Transverse colon (tissue), 4 donors: ENCODE measurements at regions not wholly inside any gene's neighbourhood (a gene's known extent, or its start where the extent isn't known, plus 50 kb on each side); places are given as distances from the start of the nearest gene placed in this dataset.
"Not testable (repeated sequence)": the region's sequence is repeated elsewhere in the genome, so short reads cannot be mapped to it uniquely, and the experiment has no call there.

ENCODE experiments used
- DNase-seq: peaks from one replicate; pipeline ENCODE4 v3.0.0-alpha.2; 2019
- H3K27ac ChIP-seq, 4 donors: fragments of 200-600 bp; sonication (generic); 2 replicates each; pipeline ENCODE4 v1.5.1; 2016 to 2018; ENCODE audit warnings: inconsistent platforms in 4 of 4
- H3K27me3 ChIP-seq: fragments of 200-600 bp; sonication (generic); 2 replicates; pipeline ENCODE4 v1.5.1; 2017; ENCODE audit warnings: inconsistent platforms
- H3K36me3 ChIP-seq, 4 donors: fragments of 200-600 bp; sonication (generic); 2 replicates each; pipeline ENCODE4 v1.5.1; 2017 to 2019; ENCODE audit warnings: inconsistent platforms in 4 of 4
- H3K4me1 ChIP-seq, 4 donors: fragments of 200-600 bp; sonication (generic); 2 replicates each; pipeline ENCODE4 v1.5.1; 2017 to 2020; ENCODE audit warnings: inconsistent platforms in 4 of 4
- H3K4me3 ChIP-seq, 4 donors: fragments of 200-600 bp; sonication (generic); 1 replicate in 1 of 4; 2 replicates in 3 of 4; pipeline versions ENCODE4 v1.5.1 to v1.6.1; 2017 to 2019; ENCODE audit warnings: inconsistent platforms in 4 of 4
- H3K9me3 ChIP-seq, 2 donors: fragments of 200-600 bp; sonication (generic); 2 replicates each; pipeline ENCODE4 v1.5.1; 2017 to 2019; ENCODE audit warnings: inconsistent platforms in 2 of 2
- CTCF ChIP-seq, 5 experiments: fragments of 200-600 bp in 3 of 5; fragments of 450-650 bp in 2 of 5; sonication (generic) in 3 of 5; IDR thresholded peaks; 1 replicate in 2 of 5; 2 replicates in 3 of 5; pipeline ENCODE4 v1.5.1; 2016 to 2017; ENCODE audit warnings: antibody characterized with exemption in 5 of 5, inconsistent platforms in 3 of 5, mild to moderate bottlenecking in 2 of 5, moderate library complexity in 1 of 5
- EP300 ChIP-seq: sonication (generic); formaldehyde crosslinking; IDR thresholded peaks from one replicate; pipeline ENCODE4 v1.6.1; 2017; ENCODE audit warnings: antibody characterized with exemption, low read depth
- POLR2A ChIP-seq: fragments of 450-650 bp; IDR thresholded peaks from one replicate; pipeline ENCODE4 v1.6.1; 2016; ENCODE audit warnings: antibody characterized with exemption, mild to moderate bottlenecking, moderate library complexity
- POLR2AphosphoS5 ChIP-seq, 3 donors: sonication (generic); formaldehyde crosslinking; IDR thresholded peaks; one replicate each; pipeline ENCODE4 v1.6.1; 2016; ENCODE audit warnings: antibody characterized with exemption in 3 of 3
- WGBS, 2 donors: methylation state at CpG; one replicate each; pipeline ENCODE4 v1.1.5; 2018; ENCODE audit warnings: low coverage in 1 of 2; 5-methylcytosine and 5-hydroxymethylcytosine counted together
- in situ Hi-C, 4 donors: fragments of 200-750 bp; cut with MboI; loops; one replicate each; pipeline versions ENCODE4 v1.15.0 to v1.15.1; 2017; ENCODE audit warnings: low sequenced_read_pairs in 3 of 4, low pct_ligation_motif_present in 1 of 4, low pct_unique_long_range_greater_than_20kb in 1 of 4
- intact Hi-C: fragments of 100-400 bp; cut with DNase I; formaldehyde crosslinking; loops from one replicate; pipeline ENCODE4 v1.15.1; 2023; ENCODE audit warnings: low total_unique reads

DNA sequence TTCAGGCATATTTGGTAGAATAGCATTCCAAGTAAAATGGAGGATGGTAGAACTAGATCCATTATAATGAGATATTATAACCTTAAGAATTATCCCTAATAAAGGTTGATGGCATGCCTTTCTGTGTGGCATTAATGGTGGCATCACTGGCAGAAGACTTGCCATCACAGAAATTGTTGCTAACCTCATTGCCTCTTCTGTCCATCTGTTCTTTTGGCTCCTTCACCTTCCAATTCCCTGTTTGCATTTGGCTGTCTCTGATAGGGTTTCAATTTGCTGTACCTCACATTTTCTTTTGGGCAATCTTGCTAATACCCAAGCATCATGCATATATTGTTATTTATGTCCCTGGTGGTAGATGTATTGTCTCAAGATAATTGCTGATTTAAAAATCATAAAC lies 98.9 kb downstream of the SMPDL3A start:
- no peaks in the 10 kb centered on the region for H3K36me3 ChIP-seq
- in situ Hi-C loops: no loop called here
- intact Hi-C loops: no loop called here
- no peak overlapping the region for H3K27ac ChIP-seq
- no peak overlapping the region for H3K4me3 ChIP-seq
- H3K4me1 ChIP-seq: no peaks in the 10 kb centered on the region
- no peak for DNase-seq
- TF ChIP-seq POLR2AphosphoS5 (IDR thresholded peaks at IDR 0.05) (no peak), POLR2A (no peak), CTCF (IDR thresholded peaks at IDR 0.05) (no peak), EP300 (no peak)
- H3K27me3 ChIP-seq: no peaks in the 10 kb centered on the region
- H3K9me3 ChIP-seq: no peaks in the 10 kb centered on the region

DNA sequence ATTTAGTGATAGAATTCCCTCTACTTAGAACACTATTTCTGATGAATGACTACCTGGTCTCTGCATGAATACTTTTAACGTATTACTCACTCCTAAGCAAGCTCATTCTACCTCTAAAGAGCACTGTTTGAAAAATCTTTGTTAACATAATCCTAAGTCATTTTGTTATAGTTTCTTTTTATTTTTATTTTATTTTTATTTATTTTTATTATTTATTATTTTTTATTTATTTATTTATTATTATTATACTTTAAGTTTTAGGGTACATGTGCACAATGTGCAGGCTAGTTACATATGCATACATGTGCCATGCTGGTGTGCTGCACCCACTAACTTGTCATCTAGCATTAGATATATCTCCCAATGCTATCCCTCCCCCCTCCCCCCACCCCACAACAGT lies 99.6 kb downstream of the SMPDL3A start:
- H3K27me3 ChIP-seq, in situ Hi-C loops, intact Hi-C loops, H3K4me3 ChIP-seq, H3K27ac ChIP-seq, H3K4me1 ChIP-seq, DNase-seq, H3K36me3 ChIP-seq, H3K9me3 ChIP-seq: not testable (repeated sequence)
- WGBS, 2 donors: 96 to 100% methylated on average over 1 of the region's 1 CpG

DNA sequence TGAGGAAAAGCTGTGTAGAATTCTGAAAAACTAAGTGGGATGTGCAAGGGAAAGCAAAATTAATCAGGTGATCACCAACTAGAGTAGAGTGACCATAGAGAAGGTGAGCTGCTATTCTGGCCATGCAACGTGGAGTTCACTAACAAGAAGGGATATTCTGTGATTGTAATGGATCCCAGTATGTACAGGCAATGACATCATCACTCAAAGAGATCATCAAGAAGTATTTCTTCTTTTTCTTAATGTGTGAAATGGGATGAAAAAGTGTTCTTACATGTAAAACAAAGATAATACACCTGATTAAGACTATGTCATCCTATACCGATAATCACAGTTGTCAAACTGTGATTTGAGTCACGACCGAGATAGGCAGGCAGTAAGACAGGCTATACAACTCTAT lies 101.2 kb downstream of the SMPDL3A start:
- TF ChIP-seq EP300: no peak
- Histone ChIP-seq H3K36me3 (no peaks in the 10 kb centered on the region), H3K27me3 (no peaks in the 10 kb centered on the region), H3K4me3 (no peak overlapping the region), H3K27ac (no peak overlapping the region), H3K4me1 (no peaks in the 10 kb centered on the region), H3K9me3 (no peaks in the 10 kb centered on the region)
- intact Hi-C loops: no loop called here
- in situ Hi-C loops: no loop called here
- DNase-seq: no peak
- 87 to 94% methylated on average over 4 of the region's 4 CpGs for WGBS, 2 donors

DNA sequence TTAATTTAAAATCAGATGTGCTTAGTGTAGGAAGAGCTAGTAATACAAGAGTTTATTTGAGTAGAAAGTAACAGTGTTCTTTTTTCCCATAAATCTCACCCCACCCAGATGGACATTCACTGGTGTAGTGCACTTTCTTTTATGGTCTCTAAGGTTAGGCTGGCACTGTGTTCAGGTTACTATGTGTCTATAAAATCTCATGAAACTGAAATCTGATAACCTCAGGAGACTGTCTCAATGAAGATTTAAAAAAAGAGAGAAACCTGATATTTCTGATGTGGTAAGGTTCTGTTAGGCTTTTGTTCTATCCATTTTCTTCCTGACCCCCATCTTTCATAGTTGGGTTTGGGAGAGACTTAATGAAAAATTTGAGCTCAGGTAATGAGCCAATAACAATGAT lies 101.2 kb upstream of the CLVS2 start:
- in situ Hi-C loops: no loop called here
- H3K9me3 ChIP-seq: no peaks in the 10 kb centered on the region
- H3K4me3 ChIP-seq: no peak overlapping the region
- no peak for DNase-seq
- H3K4me1 ChIP-seq: no peaks in the 10 kb centered on the region
- intact Hi-C loops: no loop called here
- TF ChIP-seq EP300: no peak
- TF ChIP-seq POLR2A: no peak
- no peak for TF ChIP-seq CTCF (IDR thresholded peaks at IDR 0.05)
- no peak for TF ChIP-seq POLR2AphosphoS5 (IDR thresholded peaks at IDR 0.05)
- H3K27ac ChIP-seq: no peak overlapping the region
- no peaks in the 10 kb centered on the region for H3K27me3 ChIP-seq
- no peaks in the 10 kb centered on the region for H3K36me3 ChIP-seq

DNA sequence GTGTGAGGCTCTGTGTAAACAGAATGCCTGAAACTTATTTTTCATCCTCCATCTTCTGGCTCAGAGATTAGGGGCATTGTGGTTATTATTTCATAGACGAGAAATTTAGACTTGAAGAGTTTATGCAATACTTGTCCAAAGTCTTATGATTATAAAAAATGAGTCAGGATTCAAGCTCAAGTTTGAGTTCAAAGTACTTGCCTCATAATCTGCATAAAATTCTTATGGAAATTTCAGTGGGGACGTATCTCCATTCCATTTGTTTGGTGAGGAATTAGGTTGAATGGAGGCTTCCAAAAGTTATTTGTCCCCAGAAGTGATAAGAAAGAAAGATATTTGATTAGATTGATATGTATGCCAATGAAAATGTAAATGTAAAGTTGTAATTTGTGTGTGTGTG lies 93.7 kb upstream of the CLVS2 start:
- Histone ChIP-seq H3K9me3 (no peaks in the 10 kb centered on the region), H3K27me3 (no peaks in the 10 kb centered on the region), H3K4me3 (no peak overlapping the region), H3K4me1 (no peaks in the 10 kb centered on the region), H3K36me3 (no peaks in the 10 kb centered on the region), H3K27ac (no peak overlapping the region)
- DNase-seq: no peak
- intact Hi-C loops (no loop called here), in situ Hi-C loops (no loop called here)
- 34 to 58% methylated on average over 2 of the region's 2 CpGs for WGBS, 2 donors
- TF ChIP-seq POLR2A (no peak), CTCF (IDR thresholded peaks at IDR 0.05) (no peak), EP300 (no peak), POLR2AphosphoS5 (IDR thresholded peaks at IDR 0.05) (no peak)
